ENCODE measurements at regions not wholly inside any gene's neighbourhood (a gene's known extent, or its start where the extent isn't known, plus 50 kb on each side); places are given as distances from the start of the nearest gene placed in this dataset.

DNA sequence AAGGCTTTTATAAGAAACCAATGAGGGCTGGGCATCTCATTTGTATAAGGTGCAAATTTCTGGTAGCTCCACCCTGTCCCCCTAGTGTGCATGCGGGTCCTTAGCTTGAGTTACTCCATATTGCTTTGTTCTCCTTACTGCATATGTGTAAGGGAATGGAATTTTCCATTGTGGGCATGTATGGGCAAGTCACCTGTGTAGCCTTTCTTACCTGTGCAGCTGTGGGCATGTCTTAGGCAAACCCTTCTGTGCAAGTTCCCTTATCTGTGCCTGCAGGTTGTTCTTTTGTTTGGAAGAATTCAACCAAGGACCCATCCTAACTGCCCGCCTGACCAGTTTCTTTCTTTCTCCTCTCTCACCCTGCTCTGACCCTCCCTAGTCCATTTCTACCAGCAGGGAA, 122.8 kb upstream of the HS3ST4 start:
- no peak overlapping the region for H4K5ac ChIP-seq (ENCODE audit: insufficient read length, low read depth, low read length)
- H3K4me1 ChIP-seq (replicated peaks in 1 of 4; ENCODE audit: control insufficient read depth in 3 of 4, insufficient read depth in 4 of 4, low read length in 3 of 4): no peaks in the 10 kb centered on the region
- TF ChIP-seq SRF (IDR thresholded peaks at IDR 0.05; ENCODE audit: low read depth, low read length) (no peak), SIN3A (conservative IDR thresholded peaks at IDR 0.05 in 1 of 2, IDR thresholded peaks at IDR 0.05 in 1 of 2; ENCODE audit: low read depth in 1 of 2, low read length in 2 of 2) (no peak), SIRT6 (IDR thresholded peaks at IDR 0.05; ENCODE audit: low read length) (no peak)
- H2AK5ac ChIP-seq (ENCODE audit: low read depth, low read length): no peak overlapping the region
- H2BK20ac ChIP-seq (ENCODE audit: low read length): no peak overlapping the region
- H3K4me2 ChIP-seq (ENCODE audit: insufficient read depth in 1 of 2, low read depth in 2 of 2, low read length in 2 of 2): no peak overlapping the region
- H3K18ac ChIP-seq (ENCODE audit: extremely low read depth, low read length): no peak overlapping the region
- DNase-seq (ENCODE audit: low read depth in 1 of 2, low spot score in 2 of 2) (no peak), FAIRE-seq (no peak)
- H4K8ac ChIP-seq (ENCODE audit: extremely low read depth, insufficient read depth, low read length): no peak overlapping the region
- no peak overlapping the region for H2BK5ac ChIP-seq (ENCODE audit: low read depth, low read length)
- no peaks in the 10 kb centered on the region for H3K23me2 ChIP-seq (ENCODE audit: low read depth, low read length)
- H3K27ac ChIP-seq (ENCODE audit: low read depth, low read length): no peak overlapping the region
- H4K91ac ChIP-seq (replicated peaks; ENCODE audit: insufficient read length, low read length): peak overlapping the region; percentile 30
- H4K20me1 ChIP-seq (replicated peaks in 1 of 2; ENCODE audit: control insufficient read depth in 1 of 2, insufficient read depth in 2 of 2, low read length in 2 of 2): no peaks in the 10 kb centered on the region
- H3K36me3 ChIP-seq (ENCODE audit: control insufficient read depth in 2 of 4, insufficient read depth in 4 of 4, low read length in 3 of 4): no peaks in the 10 kb centered on the region
- no peak overlapping the region for H2BK15ac ChIP-seq (ENCODE audit: low read length)
- H3K9ac ChIP-seq (replicated peaks in 1 of 4; ENCODE audit: extremely low read depth in 1 of 4, low read depth in 3 of 4, low read length in 3 of 4): no peak overlapping the region
- no peak overlapping the region for H3K4me3 ChIP-seq (ENCODE audit: extremely low read depth in 1 of 4, insufficient read depth in 2 of 4, low read depth in 3 of 4, low read length in 4 of 4)
- H2AFZ ChIP-seq (ENCODE audit: low read length): peak overlapping the region; percentile 32; the same call in 1 of the 2 replicates
- no peaks in the 10 kb centered on the region for H3K9me3 ChIP-seq (ENCODE audit: insufficient read depth in 2 of 2, low read depth in 1 of 2, low read length in 1 of 2)
- POLR2A ChIA-PET (ENCODE audit: partially characterized antibody): no interaction called here
- 91% methylated on average over 2 of the region's 2 CpGs; no CpG with 5 or more reads in 1 of the 2 experiments for WGBS, 2 experiments (ENCODE audit: extremely low coverage in 1 of 2, insufficient coverage in 1 of 2, insufficient read length in 1 of 2, insufficient replicate concordance in 2 of 2, low coverage in 1 of 2, low lambda C conversion rate in 2 of 2, missing lambda C conversion rate in 1 of 2)
- no peak overlapping the region for H3K4ac ChIP-seq (replicated peaks; ENCODE audit: insufficient read length, low read depth, low read length)
- H3K14ac ChIP-seq (ENCODE audit: insufficient read length): no peak overlapping the region
- peak overlapping the region; percentile 72 for H2BK120ac ChIP-seq (replicated peaks; ENCODE audit: low read depth, low read length)
- no peaks in the 10 kb centered on the region for H3K79me1 ChIP-seq (ENCODE audit: low read depth, low read length)
- no peaks in the 10 kb centered on the region for H3K79me2 ChIP-seq (ENCODE audit: control insufficient read depth in 1 of 2, insufficient read depth in 2 of 2, low read length in 2 of 2)
- no peak overlapping the region for H3K56ac ChIP-seq (replicated peaks; ENCODE audit: insufficient read length, low read depth, low read length)
- H3K27me3 ChIP-seq (replicated peaks in 1 of 4; ENCODE audit: control insufficient read depth in 3 of 4, extremely low read depth in 1 of 4, insufficient read depth in 3 of 4, low read length in 3 of 4): no peaks in the 10 kb centered on the region
- CTCF ChIA-PET (ENCODE audit: partially characterized antibody): no interaction called here
- H3K23ac ChIP-seq (ENCODE audit: insufficient read length): no peak overlapping the region
- H2BK12ac ChIP-seq (ENCODE audit: low read depth, low read length): no peak overlapping the region

All from H1 (cell line).